Heart left ventricle (tissue), 16 donors: ENCODE measurements at regions not wholly inside any gene's neighbourhood (a gene's known extent, or its start where the extent isn't known, plus 50 kb on each side); places are given as distances from the start of the nearest gene placed in this dataset.

Source experiments
- ATAC-seq, 4 donors: fragments of 200-7000 bp; cut with Tn5 transposase; one replicate each; pipeline ENCODE4 v1.9.1; 2020 to 2022; ENCODE audit warnings: moderate library complexity in 4 of 4, mild to moderate bottlenecking in 3 of 4, moderate number of reproducible peaks in 1 of 4
- DNase-seq, 5 donors: peaks; one replicate each; pipeline ENCODE4 v3.0.0-alpha.2; 2020
- H3K27ac ChIP-seq, 12 donors: fragments of 200-600 bp; sonication (generic) in 4 of 12; one replicate each; pipeline versions ENCODE4 v1.5.0 to v1.8.0; 2016 to 2022; ENCODE audit warnings: mild to moderate bottlenecking in 2 of 12
- H3K27me3 ChIP-seq, 9 donors: fragments of 200-600 bp; sonication (generic) in 2 of 9; one replicate each; pipeline versions ENCODE4 v1.5.1 to v1.8.0; 2016 to 2022; ENCODE audit warnings: mild to moderate bottlenecking in 3 of 9
- H3K36me3 ChIP-seq, 9 donors: fragments of 200-600 bp; sonication (generic) in 2 of 9; one replicate each; pipeline versions ENCODE4 v1.5.0 to v1.8.0; 2018 to 2022; ENCODE audit warnings: mild to moderate bottlenecking in 2 of 9
- H3K4me1 ChIP-seq, 12 donors: fragments of 200-600 bp; sonication (generic) in 4 of 12; one replicate each; pipeline versions ENCODE4 v1.5.0 to v1.8.0; 2016 to 2022; ENCODE audit warnings: mild to moderate bottlenecking in 3 of 12
- H3K4me3 ChIP-seq, 12 donors: fragments of 200-600 bp; sonication (generic) in 4 of 12; one replicate each; pipeline versions ENCODE4 v1.5.0 to v1.8.0; 2017 to 2022; ENCODE audit warnings: mild to moderate bottlenecking in 9 of 12, moderate library complexity in 4 of 12
- H3K9me3 ChIP-seq, 12 donors: fragments of 200-600 bp; sonication (generic) in 4 of 12; one replicate each; pipeline versions ENCODE4 v1.5.0 to v1.8.0; 2016 to 2022; ENCODE audit warnings: mild to moderate bottlenecking in 1 of 12
- POLR2A ChIP-seq, 2 donors: fragments of 450-650 bp; IDR thresholded peaks; one replicate each; pipeline ENCODE4 v1.6.1; 2017; ENCODE audit warnings: antibody characterized with exemption in 2 of 2, mild to moderate bottlenecking in 2 of 2, moderate library complexity in 2 of 2
- WGBS, 4 donors: extraction: QIAGEN DNeasy Blood & Tissue Kit in 2 of 4; methylation state at CpG; one replicate each; pipeline versions ENCODE4 v1.1.5 to v1.1.7; 2013 to 2018; 5-methylcytosine and 5-hydroxymethylcytosine counted together
- intact Hi-C, 10 donors: fragments of 100-400 bp; cut with DNase I; formaldehyde crosslinking; loops; one replicate each; pipeline versions ENCODE4 v1.11.1 to v1.14.2; 2022
- TF ChIP-seq, protein P1 (sequence below), 12 donors: fragments of 200-600 bp; sonication (generic) in 4 of 12; IDR thresholded peaks; one replicate each; pipeline versions ENCODE4 v1.5.0 to v1.8.0; 2018 to 2022; ENCODE audit warnings: antibody characterized with exemption in 12 of 12, mild to moderate bottlenecking in 5 of 12
- donor health status: ischemic (EF 13 %, LVEDD 7.1; RV severe dilation, severe dysfunction).
- donor health status: healthy with polysubstance abuse.
- donor health status: DM: no; HTN: yes; CAD: no.
- donor health status: DM: no; HTN: no; CAD: no.
- donor health status: ischemic (EF 25% LVEDD 6.9; RV normal size, moderate dysfunction).
- donor health status: ischemic (EF 25% LVEDD 5.7; RV mildly dilated, moderate dysfunction).
- donor health status: healthy.
- donor health status: DM: yes; HTN: yes; CAD: no.
- donor health status: ischemic (EF 35%, LVEDD 5.7; RV mildly dilated, moderate dysfunction).
- donor health status: nonischemic (EF 11% LVEDD 7.7; RV severe dilation, severe dysfunction).
- donor health status: DM: yes; HTN: yes; CAD: no.
- donor health status: PGD.
- donor health status: ischemic (EF 29% LVEDD 5.4; RV normal size, mild dysfunction).
- donor health status: nonischemic (EF 23%, LVEDD 6.1; RV moderate dilation, normal function).

- peaks cover 0 to 3% (median 0%) of the 10 kb centered on the region in 12 donors for H3K4me1 ChIP-seq
- no peaks in the 10 kb centered on the region for H3K9me3 ChIP-seq
- no peak for DNase-seq
- H3K27me3 ChIP-seq: no peaks in the 10 kb centered on the region
- 76 to 96% (median 87%) methylated on average over 4 of the region's 4 CpGs for WGBS, 4 donors
- no peaks in the 10 kb centered on the region for H3K36me3 ChIP-seq
- H3K27ac ChIP-seq: no peak overlapping the region
- no peak for ATAC-seq
- no peak overlapping the region for H3K4me3 ChIP-seq
- TF ChIP-seq, protein P1, sequence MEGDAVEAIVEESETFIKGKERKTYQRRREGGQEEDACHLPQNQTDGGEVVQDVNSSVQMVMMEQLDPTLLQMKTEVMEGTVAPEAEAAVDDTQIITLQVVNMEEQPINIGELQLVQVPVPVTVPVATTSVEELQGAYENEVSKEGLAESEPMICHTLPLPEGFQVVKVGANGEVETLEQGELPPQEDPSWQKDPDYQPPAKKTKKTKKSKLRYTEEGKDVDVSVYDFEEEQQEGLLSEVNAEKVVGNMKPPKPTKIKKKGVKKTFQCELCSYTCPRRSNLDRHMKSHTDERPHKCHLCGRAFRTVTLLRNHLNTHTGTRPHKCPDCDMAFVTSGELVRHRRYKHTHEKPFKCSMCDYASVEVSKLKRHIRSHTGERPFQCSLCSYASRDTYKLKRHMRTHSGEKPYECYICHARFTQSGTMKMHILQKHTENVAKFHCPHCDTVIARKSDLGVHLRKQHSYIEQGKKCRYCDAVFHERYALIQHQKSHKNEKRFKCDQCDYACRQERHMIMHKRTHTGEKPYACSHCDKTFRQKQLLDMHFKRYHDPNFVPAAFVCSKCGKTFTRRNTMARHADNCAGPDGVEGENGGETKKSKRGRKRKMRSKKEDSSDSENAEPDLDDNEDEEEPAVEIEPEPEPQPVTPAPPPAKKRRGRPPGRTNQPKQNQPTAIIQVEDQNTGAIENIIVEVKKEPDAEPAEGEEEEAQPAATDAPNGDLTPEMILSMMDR (IDR thresholded peaks at IDR 0.05): no peak
- no peak for TF ChIP-seq POLR2A (IDR thresholded peaks at IDR 0.05)
- intact Hi-C loops: no loop called here
These were observed 457.2 kb downstream of the IRS2 start for GRCh38 chr13:109329175-109329574.

GRCh38 chr13:109326601-109327000, 459.8 kb downstream of the IRS2 start:
- WGBS, 4 donors: 86 to 91% (median 91%) methylated on average over 9 of the region's 9 CpGs
- ATAC-seq (no peak), DNase-seq (no peak)
- intact Hi-C loops: no loop called here
- H3K27me3 ChIP-seq: no peaks in the 10 kb centered on the region
- H3K9me3 ChIP-seq: no peaks in the 10 kb centered on the region
- TF ChIP-seq, protein P1 (IDR thresholded peaks at IDR 0.05): no peak
- no peak for TF ChIP-seq POLR2A (IDR thresholded peaks at IDR 0.05)
- H3K4me3 ChIP-seq: no peak overlapping the region
- H3K4me1 ChIP-seq: no peaks in the 10 kb centered on the region
- no peaks in the 10 kb centered on the region for H3K36me3 ChIP-seq
- H3K27ac ChIP-seq: no peak overlapping the region

- no peak overlapping the region for H3K4me3 ChIP-seq
- WGBS, 4 donors: 77 to 88% (median 83%) methylated on average over 4 of the region's 4 CpGs
- TF ChIP-seq POLR2A (IDR thresholded peaks at IDR 0.05): no peak
- TF ChIP-seq, protein P1 (IDR thresholded peaks at IDR 0.05): no peak
- H3K27me3 ChIP-seq: no peaks in the 10 kb centered on the region
- DNase-seq (no peak), ATAC-seq (no peak)
- H3K36me3 ChIP-seq: no peaks in the 10 kb centered on the region
- no peaks in the 10 kb centered on the region for H3K9me3 ChIP-seq
- intact Hi-C loops: no loop called here
- H3K4me1 ChIP-seq: no peaks in the 10 kb centered on the region
- no peak overlapping the region for H3K27ac ChIP-seq
These were observed 463.0 kb downstream of the IRS2 start for GRCh38 chr13:109323338-109323737.

DNA sequence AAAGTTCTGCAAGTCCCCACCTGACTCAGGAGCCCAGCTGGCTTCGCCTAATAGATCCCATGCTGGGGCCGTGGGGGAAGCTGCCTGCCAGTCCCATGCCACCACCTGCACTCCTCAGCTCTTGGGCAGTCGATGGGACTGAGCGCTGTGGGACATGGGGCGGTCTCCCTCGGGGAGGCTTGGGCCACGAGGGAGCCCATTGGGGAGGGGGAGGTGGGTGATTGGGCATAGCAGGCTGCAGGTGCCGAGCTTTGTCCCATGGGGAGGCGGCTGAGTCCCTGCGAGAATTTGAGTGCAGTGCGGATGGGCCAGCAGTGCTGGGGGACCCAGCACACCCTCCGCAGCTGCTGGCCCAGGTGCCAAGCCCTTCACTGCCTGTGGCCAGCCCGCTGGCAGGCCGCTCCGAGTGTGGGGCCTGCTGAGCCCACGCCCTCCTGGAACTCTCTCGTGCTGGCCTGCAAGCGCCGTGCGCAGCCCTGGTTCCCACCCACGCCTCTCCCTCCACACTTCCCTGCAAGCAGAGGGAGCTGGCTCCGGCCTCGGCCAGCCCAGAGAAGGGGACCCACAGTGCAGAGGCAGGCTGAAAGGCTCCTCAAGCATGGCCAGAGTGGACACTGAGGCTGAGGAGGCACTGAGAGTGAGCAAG, 467.3 kb downstream of the IRS2 start:
- Histone ChIP-seq H3K27ac (no peak overlapping the region), H3K4me1 (no peaks in the 10 kb centered on the region), H3K36me3 (no peaks in the 10 kb centered on the region), H3K27me3 (no peaks in the 10 kb centered on the region), H3K9me3 (no peaks in the 10 kb centered on the region), H3K4me3 (no peak overlapping the region)
- intact Hi-C loops: no loop called here
- 78 to 88% (median 86%) methylated on average over 6 to 23 of the region's 23 CpGs for WGBS, 4 donors
- TF ChIP-seq POLR2A (IDR thresholded peaks at IDR 0.05): no peak
- TF ChIP-seq, protein P1 (IDR thresholded peaks at IDR 0.05): no peak
- no peak for DNase-seq
- no peak for ATAC-seq
